BLaER1 treated with 17β-estradiol and CSF1 and Interleukin-3, amounts not matched to agents 10 nM and 100 nM (cell line): ENCODE measurements at regions not wholly inside any gene's neighbourhood (a gene's known extent, or its start where the extent isn't known, plus 50 kb on each side); places are given as distances from the start of the nearest gene placed in this dataset.

Source experiments
- H3K27ac ChIP-seq, 11 experiments: shearing (Covaris generic); formaldehyde crosslinking; 2 replicates each; pipeline ENCODE4 v1.8.1; 2022
- H3K27me3 ChIP-seq, 11 experiments: shearing (Covaris generic); formaldehyde crosslinking; 2 replicates each; pipeline ENCODE4 v1.8.1; 2022
- H3K36me3 ChIP-seq, 11 experiments: shearing (Covaris generic); formaldehyde crosslinking; 2 replicates each; pipeline ENCODE4 v1.8.1; 2022
- H3K4me1 ChIP-seq, 10 experiments: shearing (Covaris generic); formaldehyde crosslinking; 2 replicates each; pipeline ENCODE4 v1.8.1; 2022
- H3K4me2 ChIP-seq, 11 experiments: shearing (Covaris generic); formaldehyde crosslinking; 2 replicates each; pipeline ENCODE4 v1.8.1; 2022
- H3K4me3 ChIP-seq, 10 experiments: shearing (Covaris generic); formaldehyde crosslinking; 2 replicates each; pipeline ENCODE4 v1.8.1; 2022
- H3K9ac ChIP-seq, 11 experiments: shearing (Covaris generic); formaldehyde crosslinking; 2 replicates each; pipeline ENCODE4 v1.8.1; 2022
- H3K9me3 ChIP-seq, 11 experiments: shearing (Covaris generic); formaldehyde crosslinking; replicated peaks in 1 of 11; 2 replicates each; pipeline ENCODE4 v1.8.1; 2022
- H4K20me1 ChIP-seq, 11 experiments: shearing (Covaris generic); formaldehyde crosslinking; 2 replicates each; pipeline ENCODE4 v1.8.1; 2022
- Cebpa-rat ChIP-seq, 11 experiments: shearing (Covaris generic); IDR thresholded peaks; 2 replicates each; pipeline ENCODE4 v1.8.1; 2022

GRCh38 chr3:55332176-55332575 is 154.9 kb downstream of the WNT5A start:
- H3K27me3 ChIP-seq = no peaks in the 10 kb centered on the region

DNA sequence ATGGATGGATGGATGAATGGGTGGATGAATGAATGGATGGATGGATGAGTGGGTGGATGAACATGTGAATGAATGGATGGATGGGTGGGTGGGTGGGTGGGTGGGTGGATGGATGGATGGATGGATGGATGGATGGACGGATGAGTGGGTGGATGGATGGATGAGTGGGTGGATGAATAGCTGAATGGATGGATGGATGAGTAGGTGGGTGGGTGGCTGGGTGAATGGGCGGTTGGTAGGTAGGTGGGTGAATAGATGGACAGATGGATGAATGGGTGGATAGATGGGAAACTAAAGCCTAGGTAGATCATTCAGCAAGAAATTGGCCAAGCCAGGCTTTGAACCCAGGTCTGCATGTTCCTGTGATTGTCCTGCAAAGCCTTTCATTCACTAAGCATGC is 155.6 kb downstream of the WNT5A start:
- no peak overlapping the region for H3K4me3 ChIP-seq
- no peaks in the 10 kb centered on the region for H3K27me3 ChIP-seq
- H3K4me2 ChIP-seq = no peak overlapping the region
- no peaks in the 10 kb centered on the region for H3K36me3 ChIP-seq
- no peak for TF ChIP-seq Cebpa-rat (IDR thresholded peaks at IDR 0.05)
- H3K4me1 ChIP-seq = no peaks in the 10 kb centered on the region
- H4K20me1 ChIP-seq = no peaks in the 10 kb centered on the region
- H3K27ac ChIP-seq = no peak overlapping the region
- H3K9me3 ChIP-seq = no peaks in the 10 kb centered on the region
- no peak overlapping the region for H3K9ac ChIP-seq

More at GRCh38 chr3:55332176-55332575, 154.9 kb downstream of the WNT5A start:
- Histone ChIP-seq H4K20me1 (no peaks in the 10 kb centered on the region), H3K9me3 (no peaks in the 10 kb centered on the region), H3K27ac (no peak overlapping the region), H3K4me2 (no peak overlapping the region), H3K36me3 (no peaks in the 10 kb centered on the region), H3K4me3 (no peak overlapping the region), H3K9ac (no peak overlapping the region), H3K4me1 (no peaks in the 10 kb centered on the region)
- TF ChIP-seq Cebpa-rat (IDR thresholded peaks at IDR 0.05) = no peak

- Histone ChIP-seq H3K36me3 (no peaks in the 10 kb centered on the region), H3K27ac (no peak overlapping the region), H4K20me1 (no peaks in the 10 kb centered on the region), H3K4me2 (no peak overlapping the region), H3K27me3 (no peaks in the 10 kb centered on the region), H3K9ac (no peak overlapping the region), H3K4me3 (no peak overlapping the region), H3K9me3 (no peaks in the 10 kb centered on the region), H3K4me1 (no peaks in the 10 kb centered on the region)
- no peak for TF ChIP-seq Cebpa-rat (IDR thresholded peaks at IDR 0.05)
These were observed 156.3 kb downstream of the WNT5A start for GRCh38 chr3:55330756-55331155.

DNA sequence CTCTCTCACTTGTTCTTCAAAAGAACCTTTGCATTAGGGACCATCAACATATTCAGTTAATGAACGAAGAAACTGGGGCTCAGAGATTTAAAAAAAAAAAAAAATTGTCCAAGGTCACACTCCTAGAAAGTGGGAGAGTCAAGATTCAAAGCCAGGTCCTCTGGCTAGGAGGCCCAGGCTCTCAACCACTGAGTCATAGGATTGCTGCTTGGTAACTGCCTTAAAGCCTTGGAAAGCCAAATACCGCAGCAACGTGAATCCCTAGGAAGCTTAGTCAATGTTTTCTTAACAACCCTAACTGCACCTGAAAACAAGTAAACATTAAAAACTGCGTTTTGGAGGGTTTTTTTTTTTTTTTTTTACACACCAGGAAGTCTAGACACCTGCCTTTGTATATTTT is 156.8 kb downstream of the WNT5A start:
- no peaks in the 10 kb centered on the region for H3K36me3 ChIP-seq
- no peak overlapping the region for H3K4me3 ChIP-seq
- H3K9me3 ChIP-seq = no peaks in the 10 kb centered on the region
- H3K27me3 ChIP-seq = no peaks in the 10 kb centered on the region
- H3K4me1 ChIP-seq = no peaks in the 10 kb centered on the region
- H3K4me2 ChIP-seq = no peak overlapping the region
- H3K9ac ChIP-seq = no peak overlapping the region
- no peaks in the 10 kb centered on the region for H4K20me1 ChIP-seq
- H3K27ac ChIP-seq = no peak overlapping the region
- TF ChIP-seq Cebpa-rat (IDR thresholded peaks at IDR 0.05) = no peak

GRCh38 chr3:55329849-55330248 is 157.3 kb downstream of the WNT5A start:
- Histone ChIP-seq H3K4me1 (no peaks in the 10 kb centered on the region), H3K9ac (no peak overlapping the region), H3K36me3 (no peaks in the 10 kb centered on the region), H3K4me2 (no peak overlapping the region), H3K4me3 (no peak overlapping the region), H3K9me3 (no peaks in the 10 kb centered on the region), H3K27me3 (no peaks in the 10 kb centered on the region), H3K27ac (no peak overlapping the region), H4K20me1 (no peaks in the 10 kb centered on the region)
- TF ChIP-seq Cebpa-rat (IDR thresholded peaks at IDR 0.05) = no peak

DNA sequence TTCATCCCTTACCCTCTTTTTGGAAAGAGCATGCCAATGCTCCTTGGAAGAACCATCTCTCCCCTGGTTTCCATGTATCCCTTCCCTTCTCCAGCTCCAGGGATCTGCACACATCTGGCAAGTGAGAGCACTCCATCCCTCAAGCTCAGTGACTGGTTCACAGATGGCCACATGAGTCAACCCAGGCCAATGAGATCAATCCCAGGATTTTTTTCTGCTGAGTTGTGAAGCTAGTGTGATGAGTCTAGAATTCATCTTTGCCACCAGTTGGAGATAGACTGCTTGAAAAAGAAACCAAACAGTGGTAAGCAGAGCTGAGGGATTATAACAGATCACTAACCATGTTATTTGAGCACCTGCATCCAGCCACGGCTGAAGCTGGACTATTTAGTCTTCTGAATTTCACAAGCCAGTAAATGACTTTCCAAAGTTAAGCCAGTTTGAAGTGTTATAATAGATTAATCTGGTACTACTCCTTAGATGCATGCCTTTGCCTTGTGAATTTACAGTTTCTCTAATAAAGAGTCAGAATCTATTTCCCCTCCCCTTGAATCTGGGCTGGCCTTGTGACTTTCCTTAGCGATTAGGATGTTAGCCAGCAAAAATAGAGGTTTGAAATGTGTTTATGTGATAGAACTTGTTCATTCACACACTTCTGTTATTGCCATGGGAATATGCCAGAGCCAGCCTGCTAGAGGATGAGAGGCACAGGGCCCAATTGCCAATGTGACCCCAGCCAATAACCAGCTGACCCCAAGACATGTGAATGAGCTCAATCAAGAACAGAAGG is 159.8 kb downstream of the WNT5A start:
- no peaks in the 10 kb centered on the region for H3K4me1 ChIP-seq
- H3K27ac ChIP-seq = no peak overlapping the region

GRCh38 chr3:55322638-55323037 is 164.5 kb downstream of the WNT5A start:
- no peaks in the 10 kb centered on the region for H3K27me3 ChIP-seq
- no peak overlapping the region for H3K4me2 ChIP-seq
- H4K20me1 ChIP-seq = no peaks in the 10 kb centered on the region
- no peaks in the 10 kb centered on the region for H3K9me3 ChIP-seq
- no peak overlapping the region for H3K4me3 ChIP-seq
- TF ChIP-seq Cebpa-rat (IDR thresholded peaks at IDR 0.05) = no peak
- H3K36me3 ChIP-seq = no peaks in the 10 kb centered on the region
- no peaks in the 10 kb centered on the region for H3K4me1 ChIP-seq
- no peak overlapping the region for H3K9ac ChIP-seq
- no peak overlapping the region for H3K27ac ChIP-seq

More for the DNA sequence above, 159.8 kb downstream of the WNT5A start:
- no peak overlapping the region for H3K9ac ChIP-seq
- H3K4me3 ChIP-seq = no peak overlapping the region
- H3K36me3 ChIP-seq = no peaks in the 10 kb centered on the region
- no peak overlapping the region for H3K4me2 ChIP-seq
- H3K27me3 ChIP-seq = no peaks in the 10 kb centered on the region
- H3K9me3 ChIP-seq = no peaks in the 10 kb centered on the region
- TF ChIP-seq Cebpa-rat (IDR thresholded peaks at IDR 0.05) = no peak
- no peaks in the 10 kb centered on the region for H4K20me1 ChIP-seq

DNA sequence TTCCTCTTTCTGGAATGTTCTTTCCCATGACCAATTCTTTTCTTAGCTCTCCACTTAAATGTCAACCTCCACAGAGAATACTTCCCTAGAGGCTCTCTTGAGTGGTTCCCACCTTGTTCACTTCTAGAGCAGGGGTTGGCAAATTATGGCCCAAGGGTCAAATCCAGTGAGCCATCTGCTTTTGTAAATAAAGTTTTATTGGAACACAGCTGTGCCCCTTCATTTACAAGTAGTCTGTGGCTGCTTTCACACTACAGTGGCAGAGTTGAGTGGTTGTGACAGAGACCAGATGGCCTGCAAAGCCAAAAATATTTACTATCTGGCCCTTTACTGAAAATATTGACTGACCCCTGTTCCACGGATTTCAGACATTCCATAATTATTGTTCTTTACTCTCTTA is 166.2 kb downstream of the WNT5A start:
- TF ChIP-seq Cebpa-rat (IDR thresholded peaks at IDR 0.05) = no peak
- Histone ChIP-seq H3K4me2 (no peak overlapping the region), H3K36me3 (no peaks in the 10 kb centered on the region), H4K20me1 (no peaks in the 10 kb centered on the region), H3K9ac (no peak overlapping the region), H3K4me1 (no peaks in the 10 kb centered on the region), H3K27me3 (no peaks in the 10 kb centered on the region), H3K4me3 (no peak overlapping the region), H3K27ac (no peak overlapping the region), H3K9me3 (no peaks in the 10 kb centered on the region)

- no peak overlapping the region for H3K4me2 ChIP-seq
- H3K4me3 ChIP-seq = no peak overlapping the region
- no peak overlapping the region for H3K9ac ChIP-seq
- no peaks in the 10 kb centered on the region for H3K9me3 ChIP-seq
- H4K20me1 ChIP-seq = no peaks in the 10 kb centered on the region
- no peaks in the 10 kb centered on the region for H3K27me3 ChIP-seq
- no peak overlapping the region for H3K27ac ChIP-seq
- TF ChIP-seq Cebpa-rat (IDR thresholded peaks at IDR 0.05) = no peak
- no peaks in the 10 kb centered on the region for H3K4me1 ChIP-seq
- no peaks in the 10 kb centered on the region for H3K36me3 ChIP-seq
These were observed 171.7 kb downstream of the WNT5A start for GRCh38 chr3:55315396-55315795.

GRCh38 chr3:55313666-55314065 is 173.4 kb downstream of the WNT5A start:
- Histone ChIP-seq H3K27ac (no peak overlapping the region), H4K20me1 (no peaks in the 10 kb centered on the region), H3K4me1 (no peaks in the 10 kb centered on the region), H3K9me3 (no peaks in the 10 kb centered on the region), H3K4me2 (no peak overlapping the region; a peak in 1 of 22 replicates), H3K36me3 (no peaks in the 10 kb centered on the region), H3K4me3 (no peak overlapping the region), H3K27me3 (no peaks in the 10 kb centered on the region), H3K9ac (no peak overlapping the region)
- TF ChIP-seq Cebpa-rat (IDR thresholded peaks at IDR 0.05) = peak in 3 of 11 experiments; percentile 3 to 57 (median 32); a peak in 1 of 22 replicates
